Uterus (tissue), 3 donors: ENCODE measurements at regions not wholly inside any gene's neighbourhood (a gene's known extent, or its start where the extent isn't known, plus 50 kb on each side); places are given as distances from the start of the nearest gene placed in this dataset.
A peak's percentile ranks its signal among the peaks of the same experiment; 100 is the strongest.

Experiments
- DNase-seq, 2 donors: peaks; one replicate each; pipeline ENCODE4 v3.0.0-alpha.2; 2019 to 2020
- H3K27ac ChIP-seq, 2 donors: fragments of 200-600 bp; sonication (generic); 1 replicate in 1 of 2; 2 replicates in 1 of 2; pipeline ENCODE4 v1.5.1; 2016 to 2018
- H3K27me3 ChIP-seq, 2 donors: fragments of 200-600 bp; sonication (generic); one replicate each; pipeline ENCODE4 v1.5.1; 2018 to 2019; ENCODE audit warnings: control low read depth in 1 of 2
- H3K36me3 ChIP-seq, 2 donors: fragments of 200-600 bp; sonication (generic); one replicate each; pipeline ENCODE4 v1.5.1; 2019; ENCODE audit warnings: control low read depth in 1 of 2
- H3K4me1 ChIP-seq, 2 donors: fragments of 200-600 bp; sonication (generic); one replicate each; pipeline ENCODE4 v1.5.1; 2018 to 2019; ENCODE audit warnings: control low read depth in 1 of 2
- H3K4me3 ChIP-seq, 2 donors: fragments of 200-600 bp; sonication (generic); 1 replicate in 1 of 2; 2 replicates in 1 of 2; pipeline ENCODE4 v1.5.1; 2018 to 2019; ENCODE audit warnings: mild to moderate bottlenecking in 1 of 2
- H3K9me3 ChIP-seq, 2 donors: fragments of 200-600 bp; sonication (generic); one replicate each; pipeline ENCODE4 v1.5.1; 2019; ENCODE audit warnings: control low read depth in 1 of 2
- CTCF ChIP-seq, 4 experiments: fragments of 200-600 bp in 2 of 4; fragments of 450-650 bp in 2 of 4; sonication (generic) in 2 of 4; IDR thresholded peaks; one replicate each; pipeline ENCODE4 v1.5.1; 2016 to 2019; ENCODE audit warnings: antibody characterized with exemption in 4 of 4, mild to moderate bottlenecking in 2 of 4, moderate library complexity in 1 of 4
- POLR2A ChIP-seq, 2 donors: fragments of 450-650 bp; IDR thresholded peaks; one replicate each; pipeline ENCODE4 v1.6.1; 2016; ENCODE audit warnings: antibody characterized with exemption in 2 of 2, mild to moderate bottlenecking in 1 of 2, moderate library complexity in 1 of 2
- intact Hi-C: fragments of 100-400 bp; cut with DNase I; formaldehyde crosslinking; loops from one replicate; pipeline ENCODE4 v1.15.1; 2023; ENCODE audit warnings: low total_unique reads
- donor health status: DM: yes; HTN: yes; CAD: no.

GRCh38 chr11:95304777-95305176 is 73.8 kb upstream of the SESN3 start:
- Histone ChIP-seq H3K36me3 (no peaks in the 10 kb centered on the region), H3K4me1 (no peaks in the 10 kb centered on the region), H3K4me3 (no peak overlapping the region), H3K27me3 (no peaks in the 10 kb centered on the region), H3K9me3 (no peaks in the 10 kb centered on the region), H3K27ac (no peak overlapping the region)
- DNase-seq: no peak
- intact Hi-C loops: no loop called here
- no peak for TF ChIP-seq POLR2A (IDR thresholded peaks at IDR 0.05)

- Histone ChIP-seq H3K4me3 (no peak overlapping the region), H3K36me3 (no peaks in the 10 kb centered on the region), H3K9me3 (no peaks in the 10 kb centered on the region), H3K27me3 (no peaks in the 10 kb centered on the region), H3K27ac (no peak overlapping the region), H3K4me1 (peaks cover 0 to 3% of the 10 kb centered on the region in 2 donors)
- no peak for DNase-seq
- intact Hi-C loops: no loop called here
- TF ChIP-seq POLR2A (IDR thresholded peaks at IDR 0.05) (no peak), CTCF (IDR thresholded peaks at IDR 0.05) (no peak)
Observed at GRCh38 chr11:95302211-95302610, 71.2 kb upstream of the SESN3 start.

GRCh38 chr11:95301474-95301873 is 70.5 kb upstream of the SESN3 start:
- Histone ChIP-seq H3K27ac (no peak overlapping the region), H3K4me3 (no peak overlapping the region), H3K9me3 (no peaks in the 10 kb centered on the region), H3K4me1 (peaks cover 0 to 3% of the 10 kb centered on the region in 2 donors), H3K27me3 (no peaks in the 10 kb centered on the region), H3K36me3 (no peaks in the 10 kb centered on the region)
- TF ChIP-seq CTCF (IDR thresholded peaks at IDR 0.05): no peak
- TF ChIP-seq POLR2A (IDR thresholded peaks at IDR 0.05): no peak
- DNase-seq: peak; percentile 24 to 39
- intact Hi-C loops: no loop called here

- Histone ChIP-seq H3K36me3 (no peaks in the 10 kb centered on the region), H3K27ac (peak overlapping the region; percentile 57 to 60), H3K9me3 (no peaks in the 10 kb centered on the region), H3K27me3 (no peaks in the 10 kb centered on the region), H3K4me1 (peaks cover 0 to 3% of the 10 kb centered on the region in 2 donors), H3K4me3 (no peak overlapping the region)
- no peak for TF ChIP-seq CTCF (IDR thresholded peaks at IDR 0.05)
- TF ChIP-seq POLR2A (IDR thresholded peaks at IDR 0.05): no peak
- intact Hi-C loops: no loop called here
- no peak for DNase-seq
Observed at GRCh38 chr11:95299078-95299679, 68.2 kb upstream of the SESN3 start.

- DNase-seq: no peak
- H3K27ac ChIP-seq: peak overlapping the region in 1 of 2 donors; percentile 29
- TF ChIP-seq CTCF (IDR thresholded peaks at IDR 0.05) (no peak), POLR2A (IDR thresholded peaks at IDR 0.05) (no peak)
- intact Hi-C loops: no loop called here
- no peaks in the 10 kb centered on the region for H3K27me3 ChIP-seq
- H3K4me3 ChIP-seq: no peak overlapping the region
- no peaks in the 10 kb centered on the region for H3K9me3 ChIP-seq
- H3K4me1 ChIP-seq: peaks cover 0 to 3% of the 10 kb centered on the region in 2 donors
- no peaks in the 10 kb centered on the region for H3K36me3 ChIP-seq
Observed at GRCh38 chr11:95297680-95298452, 66.9 kb upstream of the SESN3 start.
